B cell (primary cell): ENCODE measurements at regions not wholly inside any gene's neighbourhood (a gene's known extent, or its start where the extent isn't known, plus 50 kb on each side); places are given as distances from the start of the nearest gene placed in this dataset.

Experiments used
- ATAC-seq: fragments of 200-7000 bp; cut with Tn5 transposase; one replicate; pipeline ENCODE4 v1.10.0; 2021; ENCODE audit warnings: low read depth, mild to moderate bottlenecking, moderate number of reproducible peaks, moderate library complexity
- CTCF ChIA-PET: fragments of 350-600 bp; sonication (Branson Sonifier 250); formaldehyde crosslinking; loops from one replicate; lab custom pipeline; 2021; ENCODE audit warnings: antibody characterized with exemption, inconsistent platforms; lab: Charles Lee
- POLR2A ChIA-PET: fragments of 350-600 bp; sonication (Branson Sonifier 250); formaldehyde crosslinking; loops from one replicate; lab custom pipeline; 2021; ENCODE audit warnings: antibody characterized with exemption; lab: Charles Lee
- DNase-seq: peaks from one replicate; pipeline ENCODE4 v3.0.0; 2013
- H2AFZ ChIP-seq: 2 replicates; pipeline ENCODE4 v1.6.1; 2012; ENCODE audit warnings: mild to moderate bottlenecking, low read depth, low read length; ENCODE audit not compliant: insufficient read depth, poor library complexity, severe bottlenecking
- H3K27ac ChIP-seq, 2 donors: 1 replicate in 1 of 2; 2 replicates in 1 of 2; pipeline ENCODE4 v1.5.1; 2012 to 2013; ENCODE audit warnings: low read length in 2 of 2, mild to moderate bottlenecking in 2 of 2, moderate library complexity in 1 of 2
- H3K27me3 ChIP-seq, 4 experiments: fragments of 200-600 bp in 1 of 4; sonication (generic) in 1 of 4; replicated peaks in 1 of 4; 1 replicate in 2 of 4; 2 replicates in 2 of 4; pipeline versions ENCODE4 v1.6.1 to v1.7.0; 2013 to 2016; ENCODE audit warnings: low read length in 3 of 4, mild to moderate bottlenecking in 2 of 4, mixed read lengths in 1 of 4, moderate library complexity in 1 of 4; ENCODE audit not compliant: insufficient read depth in 4 of 4, control insufficient read depth in 3 of 4; ENCODE audit errors: control extremely low read depth in 1 of 4
- H3K36me3 ChIP-seq, 2 experiments: replicated peaks in 1 of 2; 1 replicate in 1 of 2; 2 replicates in 1 of 2; pipeline versions ENCODE4 v1.6.1 to v1.7.1; 2013; ENCODE audit warnings: low read length in 1 of 2; ENCODE audit not compliant: insufficient read depth in 2 of 2, control insufficient read depth in 1 of 2; ENCODE audit errors: control extremely low read depth in 1 of 2, extremely low read depth in 1 of 2
- H3K4me1 ChIP-seq, 2 donors: fragments of 200-600 bp in 1 of 2; sonication (generic) in 1 of 2; 1 replicate in 1 of 2; 2 replicates in 1 of 2; pipeline versions ENCODE4 v1.5.1 to v1.6.1; 2013 to 2017; ENCODE audit warnings: low read length in 2 of 2; ENCODE audit not compliant: control insufficient read depth in 2 of 2, insufficient read depth in 2 of 2
- H3K4me2 ChIP-seq: replicated peaks from 2 replicates; pipeline ENCODE3; 2012; ENCODE audit warnings: mild to moderate bottlenecking, low read depth, low read length; ENCODE audit not compliant: poor library complexity, severe bottlenecking
- H3K4me3 ChIP-seq, 5 experiments: fragments of 200-600 bp in 1 of 5; sonication (generic) in 1 of 5; 1 replicate in 3 of 5; 2 replicates in 2 of 5; pipeline versions ENCODE4 v1.5.1 to v1.7.0; 2011 to 2016; ENCODE audit warnings: low read length in 4 of 5, mild to moderate bottlenecking in 4 of 5, low read depth in 2 of 5, control low read depth in 1 of 5, moderate library complexity in 1 of 5; ENCODE audit not compliant: insufficient read depth in 1 of 5; ENCODE audit errors: control extremely low read depth in 1 of 5, extremely low read depth in 1 of 5
- H3K79me2 ChIP-seq: fragments of 200-600 bp; sonication (generic); one replicate; pipeline ENCODE4 v1.6.0; 2016; ENCODE audit warnings: low read length; ENCODE audit not compliant: control insufficient read depth, insufficient read depth
- H3K9ac ChIP-seq: fragments of 200-600 bp; sonication (generic); 2 replicates; pipeline ENCODE4 v1.6.1; 2017; ENCODE audit warnings: mild to moderate bottlenecking, low read length, moderate library complexity
- H3K9me3 ChIP-seq, 3 donors: one replicate each; pipeline versions ENCODE4 v1.6.1 to v1.7.1; 2013; ENCODE audit warnings: low read length in 2 of 3; ENCODE audit not compliant: control insufficient read depth in 2 of 3, insufficient read depth in 1 of 3; ENCODE audit errors: control extremely low read depth in 1 of 3
- H4K20me1 ChIP-seq: 2 replicates; pipeline ENCODE4 v1.6.0; 2012; ENCODE audit warnings: mild to moderate bottlenecking, low read length; ENCODE audit not compliant: insufficient read depth, control insufficient read depth, poor library complexity, severe bottlenecking
- H3K27ac Mint-ChIP-seq: one replicate; pipeline ENCODE4 v1.8.0; 2021; ENCODE audit warnings: mixed read lengths
- H3K27me3 Mint-ChIP-seq: one replicate; pipeline ENCODE4 v1.8.0; 2021; ENCODE audit warnings: mixed read lengths
- H3K4me1 Mint-ChIP-seq: one replicate; pipeline ENCODE4 v1.8.0; 2021; ENCODE audit warnings: mixed read lengths
- H3K4me3 Mint-ChIP-seq: one replicate; pipeline ENCODE4 v1.8.0; 2021; ENCODE audit warnings: mixed read lengths
- H3K9me3 Mint-ChIP-seq: one replicate; pipeline ENCODE4 v1.8.0; 2022; ENCODE audit warnings: mixed read lengths; ENCODE audit not compliant: insufficient read depth
- CTCF ChIP-seq: fragments of 200-600 bp; IDR thresholded peaks from one replicate; pipeline ENCODE4 v1.8.0; 2022; ENCODE audit warnings: antibody characterized with exemption, mild to moderate bottlenecking
- EZH2 ChIP-seq: IDR thresholded peaks from 2 replicates; pipeline ENCODE4 v1.6.1; 2012; ENCODE audit warnings: borderline replicate concordance, low read depth, mild to moderate bottlenecking, moderate library complexity, low read length; ENCODE audit not compliant: insufficient read depth, poor library complexity, severe bottlenecking
- WGBS: methylation state at CpG from one replicate; pipeline ENCODE4 v1.1.5; 2013; ENCODE audit warnings: missing lambda C conversion rate; ENCODE audit not compliant: insufficient coverage; 5-methylcytosine and 5-hydroxymethylcytosine counted together
- intact Hi-C: fragments of 100-400 bp; cut with micrococcal nuclease; formaldehyde crosslinking; loops from one replicate; pipeline ENCODE4 v1.10.0; 2022

DNA sequence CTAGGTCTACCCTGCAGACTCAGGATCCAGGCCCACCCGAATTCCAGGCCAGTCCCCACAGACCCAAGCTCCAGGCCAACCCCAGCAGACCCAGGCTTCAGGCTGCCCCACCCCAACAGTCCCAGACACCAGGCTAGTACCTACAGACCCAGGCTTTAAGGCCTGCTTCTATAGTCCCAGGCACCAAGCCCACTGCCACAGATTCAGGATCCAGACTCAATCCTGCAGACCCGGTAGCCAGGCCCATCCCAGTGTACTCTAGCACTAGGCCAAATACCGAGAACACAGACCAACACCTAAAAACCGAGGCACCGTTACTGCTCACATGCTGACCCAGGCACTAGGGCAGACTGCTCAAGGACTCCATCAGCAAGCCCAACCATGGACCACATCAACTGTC is 862.3 kb downstream of the UQCRFS1 start:
- ChIA-PET CTCF (no interaction called here), POLR2A (no interaction called here)
- no peak overlapping the region for H3K27ac Mint-ChIP-seq
- Histone ChIP-seq H2AFZ (no peak overlapping the region), H3K4me3 (no peak overlapping the region), H3K9me3 (peaks cover 0 to 25% (median 5%) of the 10 kb centered on the region in 3 donors), H3K9ac (no peak overlapping the region), H3K36me3 (no peaks in the 10 kb centered on the region), H4K20me1 (no peaks in the 10 kb centered on the region), H3K27me3 (no peaks in the 10 kb centered on the region), H3K4me1 (no peaks in the 10 kb centered on the region), H3K4me2 (no peak overlapping the region), H3K79me2 (no peaks in the 10 kb centered on the region), H3K27ac (no peak overlapping the region)
- H3K4me1 Mint-ChIP-seq: no peaks in the 10 kb centered on the region
- H3K9me3 Mint-ChIP-seq: peaks cover 2% of the 10 kb centered on the region
- DNase-seq (no peak), ATAC-seq (no peak)
- 78% methylated on average over 5 of the region's 5 CpGs for WGBS
- H3K27me3 Mint-ChIP-seq: no peaks in the 10 kb centered on the region
- TF ChIP-seq CTCF: no peak
- intact Hi-C loops: no loop called here
- H3K4me3 Mint-ChIP-seq: no peak overlapping the region

DNA sequence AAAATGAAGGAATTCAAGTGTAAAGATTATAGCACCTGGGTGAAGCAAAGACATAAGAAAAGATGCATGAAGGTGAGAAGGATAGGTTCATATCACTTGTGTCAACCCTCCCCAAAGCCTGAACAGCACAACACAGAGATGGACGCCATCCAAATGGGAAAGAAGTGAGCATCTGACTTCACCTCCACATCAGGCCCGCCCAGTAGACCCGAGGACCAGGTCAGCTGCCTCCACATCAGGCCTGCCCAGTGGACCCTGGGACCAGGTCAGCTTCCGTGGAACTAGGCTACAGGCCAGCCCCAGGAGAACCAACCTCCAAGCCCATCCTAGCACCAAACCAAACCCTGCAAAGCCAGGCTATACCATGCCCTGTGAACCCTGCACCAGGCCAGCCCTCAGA is 862.9 kb downstream of the UQCRFS1 start:
- Mint-ChIP-seq H3K9me3 (no peaks in the 10 kb centered on the region), H3K27ac (no peak overlapping the region), H3K4me1 (no peaks in the 10 kb centered on the region), H3K27me3 (no peaks in the 10 kb centered on the region), H3K4me3 (no peak overlapping the region)
- Histone ChIP-seq H3K36me3 (no peaks in the 10 kb centered on the region), H3K27me3 (no peaks in the 10 kb centered on the region), H4K20me1 (no peaks in the 10 kb centered on the region), H2AFZ (no peak overlapping the region), H3K4me1 (no peaks in the 10 kb centered on the region), H3K9me3 (peaks cover 0 to 25% (median 5%) of the 10 kb centered on the region in 3 donors), H3K9ac (no peak overlapping the region), H3K27ac (no peak overlapping the region), H3K4me3 (peak overlapping the region in 1 of 5 experiments; percentile 23), H3K79me2 (no peaks in the 10 kb centered on the region), H3K4me2 (no peak overlapping the region)
- CTCF ChIA-PET: no interaction called here
- WGBS: 78% methylated on average over 4 of the region's 4 CpGs
- no peak for TF ChIP-seq EZH2
- no peak for TF ChIP-seq CTCF
- ATAC-seq (no peak), DNase-seq (no peak)
- POLR2A ChIA-PET: no interaction called here
- intact Hi-C loops: no loop called here
